Activated naive CD4-positive, alpha-beta T cell treated with anti-CD3 and anti-CD28 coated beads, Interleukin-2, amount 50 U/mL, for 72 hours (primary cell): ENCODE measurements at regions not wholly inside any gene's neighbourhood (a gene's known extent, or its start where the extent isn't known, plus 50 kb on each side); places are given as distances from the start of the nearest gene placed in this dataset.

Experiments
- ATAC-seq, 2 donors: fragments of 150-1000 bp; cut with Tn5 transposase; 2 replicates each; pipeline ENCODE4 v1.10.0; 2021; ENCODE audit warnings: mild to moderate bottlenecking in 2 of 2, moderate library complexity in 2 of 2
- DNase-seq, 2 donors: peaks; one replicate each; pipeline ENCODE4 v3.0.0; 2021 to 2022; ENCODE audit warnings: low spot score in 2 of 2
- H3K27ac Mint-ChIP-seq, 2 donors: one replicate each; pipeline ENCODE4 v1.8.0; 2022; ENCODE audit warnings: mild to moderate bottlenecking in 2 of 2, mixed read lengths in 2 of 2
- H3K36me3 Mint-ChIP-seq, 2 donors: one replicate each; pipeline ENCODE4 v1.8.0; 2022; ENCODE audit warnings: mixed read lengths in 2 of 2
- H3K9me3 Mint-ChIP-seq, 2 donors: one replicate each; pipeline ENCODE4 v1.8.0; 2022; ENCODE audit warnings: mixed read lengths in 2 of 2

DNA sequence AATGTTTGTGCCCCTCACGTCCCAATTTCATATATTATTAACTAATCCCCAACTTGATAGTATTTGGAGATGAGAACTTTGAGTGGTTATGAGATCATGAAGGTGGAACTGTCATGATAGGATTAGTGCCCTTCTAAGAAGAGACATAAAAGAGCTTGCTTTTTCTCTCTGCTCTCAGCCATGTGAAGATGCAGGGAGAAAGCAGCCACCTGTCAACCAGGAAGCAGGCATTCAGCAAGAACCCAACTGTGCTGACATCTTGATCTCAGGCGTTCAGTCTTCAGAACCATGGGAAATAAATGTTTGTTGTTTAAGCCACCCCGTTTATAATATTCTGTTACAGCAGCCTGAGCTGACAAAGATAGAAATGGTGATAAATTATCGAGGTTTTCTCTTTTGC is 278.7 kb upstream of the KCNMB2 start:
- Mint-ChIP-seq H3K9me3 (no peaks in the 10 kb centered on the region), H3K27ac (no peak overlapping the region), H3K36me3 (no peaks in the 10 kb centered on the region)
- ATAC-seq: no peak
- DNase-seq: no peak

DNA sequence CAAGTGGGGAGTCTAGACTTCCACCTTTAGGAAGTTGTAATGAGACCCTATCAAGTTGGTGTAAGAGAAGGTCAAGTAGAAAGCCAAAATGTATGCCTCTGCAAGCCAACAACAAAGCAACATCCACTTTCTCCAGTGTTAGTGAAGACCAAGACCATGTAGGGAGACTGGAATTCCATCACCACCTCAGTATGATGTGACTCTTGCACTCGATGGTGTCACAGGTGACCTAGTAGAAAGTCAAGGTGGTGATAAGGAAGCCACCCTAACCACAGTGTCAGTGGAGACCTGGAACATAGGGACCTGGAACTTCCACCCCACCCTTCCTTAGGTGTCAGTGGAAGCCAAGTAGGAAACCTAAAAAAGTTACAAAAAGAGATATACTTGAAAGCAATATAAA is 278.1 kb upstream of the KCNMB2 start:
- H3K27ac Mint-ChIP-seq: no peak overlapping the region
- no peaks in the 10 kb centered on the region for H3K36me3 Mint-ChIP-seq
- H3K9me3 Mint-ChIP-seq: no peaks in the 10 kb centered on the region
- ATAC-seq (no peak), DNase-seq (no peak)

DNA sequence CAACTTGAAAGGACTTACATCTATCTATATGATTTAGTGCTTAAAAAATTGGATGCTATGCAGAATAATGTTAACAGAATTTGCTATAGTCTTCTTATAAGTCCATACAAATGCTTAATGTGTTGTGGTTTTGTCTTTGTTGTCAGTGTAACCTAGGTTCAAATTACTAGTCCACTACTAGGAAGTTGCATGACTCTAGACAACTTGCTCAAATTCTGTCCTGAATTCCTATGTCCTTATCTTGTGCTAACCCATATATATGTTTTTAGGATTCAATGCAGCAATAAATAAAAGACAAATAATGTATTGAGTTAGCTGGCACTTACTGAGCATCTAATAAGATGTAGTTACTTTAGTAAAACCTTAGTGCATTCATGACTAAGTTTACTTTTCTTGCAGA is 276.5 kb upstream of the KCNMB2 start:
- H3K27ac Mint-ChIP-seq: no peak overlapping the region
- no peaks in the 10 kb centered on the region for H3K36me3 Mint-ChIP-seq
- DNase-seq (no peak), ATAC-seq (no peak)
- no peaks in the 10 kb centered on the region for H3K9me3 Mint-ChIP-seq

DNA sequence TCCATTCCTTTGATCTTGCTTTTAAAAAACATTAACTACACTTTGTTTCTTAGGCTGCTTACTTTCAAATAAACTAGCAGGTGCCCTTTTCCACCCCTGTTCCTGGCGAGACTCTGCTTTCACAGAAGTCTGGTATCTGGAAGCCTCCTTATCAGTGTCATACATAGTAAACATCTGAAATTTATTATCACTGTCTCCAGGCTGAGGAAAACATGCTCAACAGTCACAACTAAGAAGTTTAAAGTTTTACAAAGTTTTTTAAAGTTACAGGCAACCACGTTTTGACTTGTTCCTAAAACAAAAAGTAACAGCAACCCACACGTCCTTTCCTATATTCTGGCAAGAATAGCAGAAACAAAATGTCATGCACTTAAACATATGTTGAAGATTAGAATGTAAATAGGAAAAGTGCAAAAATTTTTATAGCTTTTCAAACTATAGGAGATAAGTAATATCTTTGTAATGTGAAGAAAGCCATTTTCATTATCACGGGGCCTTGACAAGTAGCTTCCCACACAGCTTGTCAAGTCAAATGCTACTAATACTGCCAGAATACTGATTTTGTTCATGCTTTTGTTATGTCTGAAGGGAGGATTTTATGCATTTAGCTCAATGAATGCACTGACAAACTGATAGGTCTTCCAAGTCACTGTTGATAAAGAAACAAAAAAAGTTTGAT is 275.2 kb upstream of the KCNMB2 start:
- DNase-seq (no peak), ATAC-seq (no peak)
- no peaks in the 10 kb centered on the region for H3K9me3 Mint-ChIP-seq
- H3K27ac Mint-ChIP-seq: no peak overlapping the region
- H3K36me3 Mint-ChIP-seq: no peaks in the 10 kb centered on the region

DNA sequence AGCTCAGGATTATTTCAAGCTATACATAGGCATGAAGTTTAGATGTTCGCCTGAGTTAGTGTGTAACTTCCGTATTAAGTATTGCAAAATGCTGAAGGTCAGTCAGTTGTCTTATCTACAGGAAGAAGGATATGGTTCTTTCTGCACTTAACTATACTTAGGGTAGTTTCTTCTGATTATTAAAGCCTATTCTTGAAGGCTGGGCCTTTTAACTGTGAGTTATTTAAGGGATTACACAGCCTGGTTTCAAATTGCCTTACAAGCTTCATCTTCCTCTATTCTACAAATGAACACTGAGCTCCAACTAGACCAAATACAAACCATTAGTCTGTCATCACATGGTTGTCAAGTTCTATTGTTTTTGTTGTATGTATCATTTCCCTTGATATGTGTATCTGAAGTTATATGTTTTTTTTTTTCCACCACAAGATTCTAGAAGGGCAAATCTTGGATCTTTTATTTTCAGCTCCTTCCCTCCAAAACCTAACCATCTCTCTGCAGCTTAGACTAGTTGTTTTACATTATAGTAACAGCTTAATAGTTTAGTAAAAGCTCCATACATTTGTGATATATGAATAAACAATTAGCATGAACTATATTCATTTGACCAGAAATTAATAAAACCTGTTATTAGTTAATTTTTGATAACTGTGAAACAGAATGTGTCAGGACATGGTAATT is 272.9 kb upstream of the KCNMB2 start:
- Mint-ChIP-seq H3K36me3 (no peaks in the 10 kb centered on the region), H3K27ac (no peak overlapping the region), H3K9me3 (no peaks in the 10 kb centered on the region)
- DNase-seq: no peak
- ATAC-seq: no peak

DNA sequence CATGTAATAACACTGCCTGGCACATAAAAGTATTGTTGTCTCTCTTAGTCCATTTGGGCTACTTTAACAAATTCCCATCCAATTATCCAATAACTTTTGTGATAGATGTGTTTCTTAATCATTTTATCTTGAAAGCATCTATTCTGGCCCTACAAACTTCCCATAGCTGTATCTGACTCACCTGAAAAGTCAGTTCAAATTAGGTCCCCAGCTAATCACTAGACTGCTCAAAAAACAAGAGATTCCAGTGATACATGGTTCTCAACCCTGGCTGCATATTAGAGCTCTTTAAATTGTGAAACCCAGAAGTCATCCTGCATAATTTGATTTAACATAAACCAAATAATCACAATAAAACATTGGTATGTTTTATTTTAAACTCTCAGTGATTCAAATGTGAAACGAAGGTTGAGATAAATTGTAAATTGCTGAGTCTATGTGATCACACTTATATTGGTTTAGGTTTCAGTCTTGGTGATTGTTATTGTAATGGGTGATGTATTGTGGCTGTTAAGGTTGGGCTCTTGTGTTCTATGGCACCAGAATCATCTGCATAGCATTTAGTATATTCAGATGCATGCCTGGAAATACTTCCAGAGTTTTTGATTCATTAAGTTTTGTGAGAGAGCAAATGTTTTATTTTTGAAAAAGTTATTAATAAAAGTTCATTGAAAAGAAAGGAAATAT is 268.9 kb upstream of the KCNMB2 start:
- no peak overlapping the region for H3K27ac Mint-ChIP-seq
- ATAC-seq (no peak), DNase-seq (no peak)
- no peaks in the 10 kb centered on the region for H3K36me3 Mint-ChIP-seq
- H3K9me3 Mint-ChIP-seq: peaks cover 0 to 3% of the 10 kb centered on the region in 2 donors

DNA sequence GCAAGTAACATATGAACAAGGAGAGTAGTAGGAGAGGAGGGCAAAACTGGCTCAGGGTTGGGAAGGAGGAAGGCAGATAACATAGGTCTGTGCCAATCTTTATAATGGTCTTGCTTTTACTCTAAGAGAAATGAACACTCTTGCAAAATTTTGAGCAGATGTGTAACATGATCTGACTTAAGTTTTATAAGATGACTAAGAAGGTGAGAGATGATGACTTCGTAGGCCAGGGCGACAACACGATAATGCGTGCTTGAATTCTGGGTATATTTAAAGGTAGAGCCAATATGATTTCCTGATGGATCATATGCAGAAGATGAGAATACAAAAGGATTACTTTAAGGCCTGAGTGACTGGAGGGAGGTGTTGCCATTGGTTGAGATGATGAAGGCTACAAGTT is 265.4 kb upstream of the KCNMB2 start:
- no peak overlapping the region for H3K27ac Mint-ChIP-seq
- H3K36me3 Mint-ChIP-seq: no peaks in the 10 kb centered on the region
- no peak for DNase-seq
- no peak for ATAC-seq
- peaks cover 0 to 3% of the 10 kb centered on the region in 2 donors for H3K9me3 Mint-ChIP-seq

DNA sequence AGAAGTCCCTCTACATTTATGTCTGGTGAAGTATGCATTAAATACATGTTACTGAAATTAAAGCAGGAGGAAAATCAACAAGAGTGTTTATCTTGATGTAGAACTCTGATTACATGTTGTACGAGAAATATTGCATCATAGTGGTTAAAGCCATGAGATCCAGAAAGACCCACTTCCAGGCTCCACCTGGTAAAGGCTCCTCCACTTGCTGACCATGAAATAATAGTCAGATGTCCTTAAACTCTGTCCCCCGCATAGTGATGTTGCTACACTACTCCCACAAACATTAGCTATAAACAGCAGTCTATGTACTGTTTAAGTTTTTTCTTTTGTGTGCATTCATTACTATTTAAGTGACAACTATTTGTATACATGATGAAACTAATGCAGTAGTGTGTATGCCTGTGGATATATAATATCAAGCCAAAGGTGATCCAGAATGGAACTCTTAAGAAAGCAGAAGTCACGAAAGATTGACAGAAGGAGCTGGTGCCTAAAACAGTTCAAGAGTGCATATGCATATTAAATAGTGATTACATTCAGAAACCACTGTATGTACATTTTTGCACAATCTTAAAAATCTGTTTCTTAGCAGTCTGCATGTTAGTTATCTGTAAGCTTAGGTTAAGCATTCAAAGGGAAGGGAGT is 264.4 kb upstream of the KCNMB2 start:
- DNase-seq (no peak), ATAC-seq (no peak)
- Mint-ChIP-seq H3K27ac (no peak overlapping the region), H3K9me3 (peaks cover 0 to 3% of the 10 kb centered on the region in 2 donors), H3K36me3 (no peaks in the 10 kb centered on the region)

DNA sequence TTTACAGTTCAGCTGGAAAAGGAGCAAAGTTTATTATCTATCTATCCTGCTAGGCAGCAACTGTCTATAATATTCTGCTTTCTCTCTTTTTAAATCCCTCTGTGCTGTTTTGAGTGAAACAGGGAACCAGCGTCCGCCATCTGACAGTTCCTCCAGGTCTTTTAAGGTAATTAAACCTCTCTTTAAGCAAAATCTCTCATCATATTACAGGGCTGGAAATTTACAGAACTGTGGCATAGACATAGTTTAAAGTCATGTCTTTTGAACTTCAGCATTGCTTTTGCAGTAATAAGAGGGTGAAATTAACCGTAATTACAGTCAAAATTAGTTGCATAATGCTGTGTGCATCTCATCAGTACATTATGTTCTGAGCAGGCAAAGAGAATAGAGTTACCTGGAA is 263.4 kb upstream of the KCNMB2 start:
- no peaks in the 10 kb centered on the region for H3K36me3 Mint-ChIP-seq

DNA sequence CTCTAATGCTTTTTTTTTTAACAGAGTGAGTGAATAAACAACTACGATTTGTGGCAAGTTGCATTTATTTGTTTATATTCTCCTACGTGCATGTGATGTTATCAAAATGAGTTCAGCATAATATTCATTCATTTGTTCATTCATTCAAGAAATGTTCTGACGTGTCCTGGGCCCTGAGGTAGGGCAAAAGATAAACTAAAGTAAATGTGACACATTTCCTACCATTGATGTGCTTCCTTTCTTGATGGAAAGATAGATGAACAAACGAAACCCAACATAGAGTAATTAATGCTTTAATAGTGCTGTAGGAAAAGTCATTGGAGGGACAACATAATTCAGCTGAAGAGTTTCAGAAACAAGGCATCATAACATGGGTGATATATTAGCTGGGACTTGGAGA is 261.5 kb upstream of the KCNMB2 start:
- ATAC-seq (no peak), DNase-seq (no peak)
- H3K9me3 Mint-ChIP-seq: peaks cover 12 to 15% of the 10 kb centered on the region in 2 donors
- no peak overlapping the region for H3K27ac Mint-ChIP-seq
- H3K36me3 Mint-ChIP-seq: peaks cover 9 to 13% of the 10 kb centered on the region in 2 donors

More for the DNA sequence above, 263.4 kb upstream of the KCNMB2 start:
- peaks cover 0 to 3% of the 10 kb centered on the region in 2 donors for H3K9me3 Mint-ChIP-seq
- DNase-seq (no peak), ATAC-seq (no peak)
- no peak overlapping the region for H3K27ac Mint-ChIP-seq

DNA sequence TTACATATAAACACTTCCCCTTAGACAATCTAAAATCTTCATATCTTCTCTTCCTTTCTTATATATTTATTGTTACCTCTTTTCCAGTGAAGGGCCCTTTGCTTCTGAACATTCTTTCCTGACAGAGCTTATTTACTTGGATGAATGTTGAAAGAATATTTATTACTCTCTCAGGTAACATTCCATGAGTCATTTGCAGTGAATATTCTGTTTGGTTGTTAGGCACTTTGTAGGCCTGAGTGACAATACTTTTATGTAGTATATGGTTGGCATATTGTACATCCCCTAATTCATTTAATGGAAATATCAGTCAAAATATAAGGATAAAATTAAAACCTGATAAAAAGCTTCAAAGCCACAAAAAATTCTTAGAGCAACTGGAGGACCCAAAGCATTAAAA is 260.9 kb upstream of the KCNMB2 start:
- H3K36me3 Mint-ChIP-seq: peaks cover 11 to 13% of the 10 kb centered on the region in 2 donors
- peaks cover 15 to 17% of the 10 kb centered on the region in 2 donors for H3K9me3 Mint-ChIP-seq
- ATAC-seq: no peak

DNA sequence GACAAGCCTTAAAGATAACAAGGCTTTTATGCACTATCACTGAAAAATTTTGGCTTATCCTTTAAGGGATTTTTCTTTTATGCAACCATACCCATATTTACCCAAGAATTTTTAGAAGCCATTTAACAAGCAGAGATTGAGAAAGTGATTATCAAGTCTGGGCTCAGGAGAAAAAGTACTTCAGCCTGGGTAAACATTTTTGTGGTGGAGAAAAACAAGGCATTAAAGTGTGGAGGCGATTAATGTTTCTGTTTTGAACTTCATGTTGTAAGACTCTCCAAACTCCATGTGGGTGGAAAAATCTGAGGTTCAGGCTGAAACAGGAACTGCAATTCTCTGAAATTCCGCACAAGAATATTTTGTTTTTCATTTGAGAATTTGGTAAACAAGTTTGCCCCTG is 260.4 kb upstream of the KCNMB2 start:
- no peak for DNase-seq
- Mint-ChIP-seq H3K27ac (no peak overlapping the region), H3K9me3 (peaks cover 15 to 18% of the 10 kb centered on the region in 2 donors), H3K36me3 (peaks cover 11 to 13% of the 10 kb centered on the region in 2 donors)
- ATAC-seq: no peak

More for the DNA sequence above, 260.9 kb upstream of the KCNMB2 start:
- DNase-seq: no peak
- H3K27ac Mint-ChIP-seq: no peak overlapping the region

DNA sequence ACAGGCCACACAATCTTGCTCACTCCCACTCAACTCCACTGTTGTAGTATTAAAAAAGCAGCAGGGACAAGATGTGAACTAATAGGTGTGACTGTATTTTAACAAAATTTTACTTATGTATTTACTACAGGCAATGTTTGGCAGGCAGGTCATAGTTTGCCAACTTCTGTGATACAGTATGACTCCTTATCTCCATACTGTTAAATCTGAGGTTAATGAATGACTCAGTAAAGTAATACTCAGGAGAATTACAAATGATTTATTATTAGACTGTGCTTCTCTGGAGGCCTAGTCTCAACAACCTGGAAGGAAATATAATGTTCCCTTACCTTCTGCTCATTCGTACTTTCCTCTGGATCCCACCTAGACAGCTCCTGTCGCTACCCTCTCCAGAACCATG is 258.6 kb upstream of the KCNMB2 start:
- Mint-ChIP-seq H3K27ac (no peak overlapping the region), H3K9me3 (peaks cover 20 to 21% of the 10 kb centered on the region in 2 donors), H3K36me3 (peaks cover 11 to 13% of the 10 kb centered on the region in 2 donors)
- no peak for DNase-seq
- ATAC-seq: no peak

DNA sequence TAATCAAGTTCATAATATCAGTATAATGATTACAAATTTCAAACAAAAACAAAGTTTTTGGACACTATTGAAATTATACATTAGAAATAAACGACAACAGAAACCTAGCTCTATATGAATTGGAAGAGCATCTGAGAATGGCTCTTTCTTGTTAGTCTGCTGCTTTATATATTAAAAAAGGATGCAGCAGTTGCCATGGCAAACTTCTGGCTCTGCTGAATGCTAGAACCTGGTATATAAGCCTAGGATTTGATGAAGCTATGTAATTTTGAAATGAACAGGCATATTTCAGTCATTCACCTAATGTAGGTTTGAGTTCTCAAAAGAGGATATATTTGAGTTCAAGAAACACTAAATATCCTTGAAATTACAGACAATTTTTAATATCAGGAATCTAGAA is 252.7 kb upstream of the KCNMB2 start:
- Mint-ChIP-seq H3K27ac (no peak overlapping the region), H3K36me3 (peaks cover 17 to 21% of the 10 kb centered on the region in 2 donors), H3K9me3 (peaks cover 31 to 39% of the 10 kb centered on the region in 2 donors)
- DNase-seq: no peak
- no peak for ATAC-seq

DNA sequence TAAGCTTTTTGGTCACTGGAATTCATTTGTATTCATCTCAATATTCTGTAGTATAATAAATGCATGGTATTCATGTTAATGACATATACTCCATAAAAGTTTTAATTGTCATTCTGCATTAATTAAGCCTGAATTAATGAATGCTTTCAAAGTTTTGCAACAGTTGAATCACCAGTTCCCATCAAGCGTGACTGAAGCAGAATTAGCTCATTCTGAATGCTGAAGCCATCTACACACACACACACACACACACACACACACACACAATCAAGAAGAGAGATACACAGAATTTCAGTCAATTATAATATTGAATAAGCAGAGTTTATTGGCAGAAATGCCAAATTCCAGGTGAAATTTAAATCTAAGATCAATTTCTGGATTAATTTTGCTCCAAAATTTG is 252.1 kb upstream of the KCNMB2 start:
- ATAC-seq (no peak), DNase-seq (no peak)
- H3K9me3 Mint-ChIP-seq: peaks cover 26 to 36% of the 10 kb centered on the region in 2 donors
- peaks cover 13 to 17% of the 10 kb centered on the region in 2 donors for H3K36me3 Mint-ChIP-seq
- no peak overlapping the region for H3K27ac Mint-ChIP-seq

DNA sequence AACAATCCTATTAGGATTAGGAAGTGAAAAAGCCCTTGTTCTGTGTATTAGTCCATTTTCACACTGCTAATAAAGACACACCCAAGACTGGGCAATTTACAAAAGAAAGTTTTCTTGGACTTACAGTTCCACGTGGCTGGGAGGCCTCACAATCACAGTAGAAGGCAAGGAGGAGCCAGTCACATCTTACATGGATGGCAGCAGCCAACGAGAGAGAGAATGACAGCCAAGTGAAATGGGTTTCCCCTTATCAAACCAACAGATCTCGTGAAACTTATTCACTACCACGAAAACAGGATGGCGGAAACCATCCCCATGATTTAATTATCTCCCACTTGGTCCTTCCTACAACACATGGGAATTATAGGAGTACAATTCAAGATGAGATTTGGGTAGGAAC is 248.2 kb upstream of the KCNMB2 start:
- H3K9me3 Mint-ChIP-seq: peaks cover 12 to 19% of the 10 kb centered on the region in 2 donors
- H3K36me3 Mint-ChIP-seq: peaks cover 7 to 10% of the 10 kb centered on the region in 2 donors
- ATAC-seq (no peak), DNase-seq (no peak)
- H3K27ac Mint-ChIP-seq: no peak overlapping the region

DNA sequence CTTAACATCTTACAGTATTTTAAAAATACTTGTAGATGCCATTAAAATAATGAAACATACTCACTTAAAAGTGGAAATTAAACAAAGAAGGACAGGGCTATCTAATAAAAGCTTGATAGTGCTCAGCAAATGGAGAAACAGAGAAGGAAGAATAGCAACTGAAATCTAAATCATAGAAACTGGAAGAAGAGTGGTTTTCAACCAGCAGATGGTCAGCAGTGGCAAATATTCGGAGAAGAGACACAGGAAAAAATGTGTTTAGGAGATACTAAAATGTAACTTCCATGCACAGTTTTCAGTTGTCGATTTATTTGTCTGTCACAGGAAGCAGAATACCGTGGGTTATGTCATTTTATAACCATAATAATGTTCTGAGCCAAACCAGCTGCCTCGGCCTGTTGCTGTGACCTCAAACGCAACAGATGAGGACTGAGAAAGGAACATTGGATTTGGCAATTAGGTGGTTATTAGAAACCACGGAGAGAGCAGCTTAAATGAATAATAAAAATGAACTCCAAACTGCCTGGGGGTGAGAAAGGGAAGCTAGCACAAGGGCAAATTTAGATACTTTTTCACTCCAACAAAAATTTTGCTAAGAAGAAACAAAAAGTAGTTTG is 246.6 kb upstream of the KCNMB2 start:
- ATAC-seq (no peak), DNase-seq (no peak)
- H3K36me3 Mint-ChIP-seq: peaks cover 7 to 10% of the 10 kb centered on the region in 2 donors
- H3K27ac Mint-ChIP-seq: no peak overlapping the region
- peaks cover 12 to 19% of the 10 kb centered on the region in 2 donors for H3K9me3 Mint-ChIP-seq
